Urothelium cell line (cell line): ENCODE measurements at regions not wholly inside any gene's neighbourhood (a gene's known extent, or its start where the extent isn't known, plus 50 kb on each side); places are given as distances from the start of the nearest gene placed in this dataset.
"Not testable (repeated sequence)": the region's sequence is repeated elsewhere in the genome, so short reads cannot be mapped to it uniquely, and the experiment has no call there.

Experiments used
- DNase-seq: peaks from one replicate; pipeline ENCODE4 v3.0.0; 2011; ENCODE audit warnings: low spot score, mixed read lengths
- FAIRE-seq: peaks from 2 replicates; lab custom pipeline; 2011; peaks lifted over from hg19 to GRCh38; lab: Jason Lieb, UNC

GRCh38 chr3:194860725-194861124, 175.0 kb downstream of the FAM43A start:
- DNase-seq (no peak), FAIRE-seq (no peak)

GRCh38 chr3:194861375-194861774, 175.7 kb downstream of the FAM43A start:
- no peak for FAIRE-seq
- DNase-seq, result no peak

GRCh38 chr3:194865061-194865460, 179.4 kb downstream of the FAM43A start:
- no peak for DNase-seq
- no peak for FAIRE-seq

GRCh38 chr3:194865615-194866014, 179.9 kb downstream of the FAM43A start:
- FAIRE-seq (no peak), DNase-seq (no peak)

- DNase-seq, result no peak
- FAIRE-seq, result no peak
Observed at GRCh38 chr3:194866236-194866635, 180.6 kb downstream of the FAM43A start.

GRCh38 chr3:194867270-194867983, 181.7 kb downstream of the FAM43A start:
- FAIRE-seq (no peak), DNase-seq (no peak)

GRCh38 chr3:194868831-194869230, 183.1 kb downstream of the FAM43A start:
- DNase-seq (no peak), FAIRE-seq (no peak)

- FAIRE-seq, result no peak
- DNase-seq, result no peak
Observed at GRCh38 chr3:194869482-194870169, 183.9 kb downstream of the FAM43A start.

- peak; percentile 47 for DNase-seq
- FAIRE-seq, result no peak
Observed at GRCh38 chr3:194870394-194871110, 184.9 kb downstream of the FAM43A start.

GRCh38 chr3:194871143-194871863, 185.6 kb downstream of the FAM43A start:
- DNase-seq, result peak; percentile 86
- peak; percentile 75 for FAIRE-seq

GRCh38 chr3:194871864-194872668, 186.4 kb downstream of the FAM43A start:
- FAIRE-seq, result peak; percentile 98

GRCh38 chr3:194872669-194872977, 186.9 kb downstream of the FAM43A start:
- FAIRE-seq (no peak), DNase-seq (peak; percentile 17)

More at GRCh38 chr3:194871864-194872668, 186.4 kb downstream of the FAM43A start:
- peak; percentile 58 for DNase-seq

GRCh38 chr3:194873474-194873873, 187.8 kb downstream of the FAM43A start:
- FAIRE-seq, DNase-seq: not testable (repeated sequence)

- FAIRE-seq (no peak), DNase-seq (no peak)
Observed at GRCh38 chr3:194874206-194874605, 188.5 kb downstream of the FAM43A start.

- DNase-seq (no peak), FAIRE-seq (no peak)
Observed at GRCh38 chr3:194874783-194875182, 189.1 kb downstream of the FAM43A start.

GRCh38 chr3:194875581-194876402, 190.1 kb downstream of the FAM43A start:
- no peak for FAIRE-seq

GRCh38 chr3:194876403-194877095, 190.9 kb downstream of the FAM43A start:
- no peak for FAIRE-seq
- DNase-seq, result no peak

More at GRCh38 chr3:194875581-194876402, 190.1 kb downstream of the FAM43A start:
- DNase-seq, result no peak

- DNase-seq (no peak), FAIRE-seq (no peak)
Observed at GRCh38 chr3:194877291-194878119, 191.8 kb downstream of the FAM43A start.
